Activated naive CD4-positive, alpha-beta T cell treated with anti-CD3 and anti-CD28 coated beads for 36 hours (primary cell): ENCODE measurements at regions not wholly inside any gene's neighbourhood (a gene's known extent, or its start where the extent isn't known, plus 50 kb on each side); places are given as distances from the start of the nearest gene placed in this dataset.

Source experiments
- CTCF ChIA-PET: fragments of 350-600 bp; sonication (Branson Sonifier 250); formaldehyde crosslinking; loops from one replicate; lab custom pipeline; 2021; ENCODE audit warnings: antibody characterized with exemption; lab: Charles Lee
- DNase-seq: peaks from one replicate; pipeline ENCODE4 v3.0.0-alpha.2; 2020
- H3K27ac Mint-ChIP-seq: one replicate; pipeline ENCODE4 v1.8.0; 2021; ENCODE audit warnings: mild to moderate bottlenecking, mixed read lengths
- H3K27me3 Mint-ChIP-seq: one replicate; pipeline ENCODE4 v1.8.0; 2021; ENCODE audit warnings: low read depth, mixed read lengths
- H3K36me3 Mint-ChIP-seq: one replicate; pipeline ENCODE4 v1.8.0; 2021; ENCODE audit warnings: low read depth, mixed read lengths
- H3K4me1 Mint-ChIP-seq: one replicate; pipeline ENCODE4 v1.8.0; 2021; ENCODE audit warnings: low read depth, mixed read lengths
- H3K4me3 Mint-ChIP-seq: one replicate; pipeline ENCODE4 v1.8.0; 2021; ENCODE audit warnings: mild to moderate bottlenecking, moderate library complexity, mixed read lengths
- H3K9me3 Mint-ChIP-seq: one replicate; pipeline ENCODE4 v1.8.0; 2021; ENCODE audit warnings: mixed read lengths
- intact Hi-C: fragments of 100-400 bp; cut with micrococcal nuclease; formaldehyde crosslinking; loops from one replicate; pipeline ENCODE4 v1.15.1; 2023

DNA sequence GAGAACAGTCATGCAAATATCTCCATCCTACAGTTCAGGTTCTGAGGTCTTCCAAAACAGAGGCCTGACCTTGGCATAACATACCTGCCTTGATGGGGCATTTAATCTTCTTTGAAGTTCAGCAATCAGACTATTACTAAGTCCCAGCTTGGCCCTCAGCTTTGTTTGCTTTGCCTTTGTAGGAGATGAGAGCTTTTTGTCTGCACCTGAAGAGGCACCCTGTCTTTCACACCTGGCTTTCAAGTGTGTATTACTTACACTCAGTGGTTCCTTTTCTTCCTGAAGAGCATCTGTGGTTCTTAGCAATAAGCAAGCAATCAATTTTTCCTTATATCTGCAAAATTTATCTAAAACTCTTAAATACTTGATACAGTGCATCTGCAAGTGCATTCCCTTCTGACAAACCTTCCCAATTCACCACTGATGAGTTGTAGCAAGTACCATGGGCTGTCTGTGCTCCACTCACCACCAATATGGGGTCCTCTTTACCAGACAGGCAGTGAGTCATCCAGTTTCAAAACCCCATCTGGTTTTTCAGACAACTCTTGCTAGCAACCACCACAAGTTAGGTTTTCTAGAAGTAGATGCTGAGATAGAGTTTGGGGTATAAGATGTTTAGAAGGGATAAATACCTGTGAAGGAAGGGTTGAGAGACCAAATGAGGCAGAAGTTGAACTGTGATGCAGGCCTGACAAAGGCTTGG, 100.2 kb downstream of the HINT1 start:
- H3K4me1 Mint-ChIP-seq = peaks cover 40% of the 10 kb centered on the region
- CTCF ChIA-PET = no interaction called here
- peaks cover 4% of the 10 kb centered on the region for H3K36me3 Mint-ChIP-seq
- intact Hi-C loops = loop anchor here (5.0 to 10.0 kb wide), 3 partner anchors 142 to 790 kb away; no protein-coding TSS in a partner anchor
- no peaks in the 10 kb centered on the region for H3K27me3 Mint-ChIP-seq
- H3K9me3 Mint-ChIP-seq = peaks cover 13% of the 10 kb centered on the region
- peak; percentile 12 for DNase-seq
- H3K27ac Mint-ChIP-seq = no peak overlapping the region
- no peak overlapping the region for H3K4me3 Mint-ChIP-seq

GRCh38 chr5:131042021-131042789, 122.9 kb downstream of the HINT1 start:
- no peak for DNase-seq
- H3K4me1 Mint-ChIP-seq = no peaks in the 10 kb centered on the region
- H3K4me3 Mint-ChIP-seq = no peak overlapping the region
- peaks cover 3% of the 10 kb centered on the region for H3K9me3 Mint-ChIP-seq
- no peaks in the 10 kb centered on the region for H3K27me3 Mint-ChIP-seq
- no peak overlapping the region for H3K27ac Mint-ChIP-seq
- CTCF ChIA-PET = no interaction called here
- H3K36me3 Mint-ChIP-seq = no peaks in the 10 kb centered on the region
- intact Hi-C loops = no loop called here

DNA sequence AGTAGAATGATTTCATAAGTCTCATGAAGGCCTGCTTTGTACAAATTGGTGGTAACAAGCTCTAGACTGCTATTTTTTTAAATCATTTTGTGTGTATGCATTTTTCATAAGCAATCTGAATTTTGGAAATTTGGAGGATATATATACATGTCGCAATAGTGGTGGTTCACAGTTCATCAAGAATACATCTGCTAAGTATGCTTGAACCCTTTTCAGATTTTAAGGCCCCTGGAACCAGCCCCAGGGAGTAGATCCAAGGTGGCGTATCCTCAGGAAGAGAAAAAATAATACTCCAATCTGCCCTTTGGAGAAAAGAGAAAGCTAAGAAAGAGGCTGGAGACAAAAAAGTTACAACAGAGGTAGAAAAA, 141.6 kb downstream of the HINT1 start:
- no peak for DNase-seq
- H3K4me3 Mint-ChIP-seq = no peak overlapping the region
- intact Hi-C loops = no loop called here
- H3K27ac Mint-ChIP-seq = no peak overlapping the region
- no peaks in the 10 kb centered on the region for H3K9me3 Mint-ChIP-seq
- no peaks in the 10 kb centered on the region for H3K36me3 Mint-ChIP-seq
- H3K4me1 Mint-ChIP-seq = no peaks in the 10 kb centered on the region
- CTCF ChIA-PET = interaction anchor here (0.6 kb wide), 1 partner anchor 50 kb away, joined by 3 read pairs; no protein-coding TSS in a partner anchor
- H3K27me3 Mint-ChIP-seq = no peaks in the 10 kb centered on the region

DNA sequence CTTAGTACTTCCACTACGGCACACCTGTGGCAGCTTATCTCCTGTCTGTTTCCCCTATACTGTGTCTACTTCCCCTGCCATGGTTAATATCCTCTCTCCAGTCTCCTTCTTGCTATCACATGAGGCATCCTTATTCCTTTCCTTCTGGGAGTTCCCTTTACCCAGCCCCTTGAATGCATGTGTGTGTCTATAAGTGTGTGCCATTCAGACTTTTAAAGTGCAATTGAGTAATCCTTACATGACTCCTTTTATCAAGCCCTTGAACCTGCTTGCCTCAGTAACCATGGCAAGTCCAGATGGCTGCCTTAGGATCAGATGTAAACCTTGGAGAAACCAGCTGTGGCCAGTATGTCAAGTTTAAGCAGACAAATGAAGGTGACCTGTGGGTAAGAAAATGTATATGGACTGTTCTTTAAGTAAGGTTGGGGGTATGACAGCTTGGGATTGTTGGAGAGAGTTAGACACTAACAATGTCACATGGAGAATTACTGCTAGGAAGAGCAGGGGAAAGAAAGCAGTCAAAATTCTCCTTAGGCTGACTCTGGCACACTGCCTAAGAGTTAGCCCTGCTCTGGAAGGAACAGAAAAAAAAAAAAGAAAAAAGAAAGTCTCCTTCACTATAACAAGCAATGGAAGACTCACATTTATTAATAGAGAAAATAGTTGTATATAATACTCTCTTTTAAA, 142.1 kb downstream of the HINT1 start:
- no peaks in the 10 kb centered on the region for H3K27me3 Mint-ChIP-seq
- CTCF ChIA-PET = interaction anchor here (0.6 kb wide), 1 partner anchor 49 kb away, joined by 3 read pairs; no protein-coding TSS in a partner anchor
- H3K4me1 Mint-ChIP-seq = no peaks in the 10 kb centered on the region
- H3K27ac Mint-ChIP-seq = no peak overlapping the region
- no peak overlapping the region for H3K4me3 Mint-ChIP-seq
- no peak for DNase-seq
- H3K36me3 Mint-ChIP-seq = no peaks in the 10 kb centered on the region
- intact Hi-C loops = no loop called here
- H3K9me3 Mint-ChIP-seq = no peaks in the 10 kb centered on the region

GRCh38 chr5:131021646-131022045, 143.4 kb downstream of the HINT1 start:
- intact Hi-C loops = no loop called here
- H3K36me3 Mint-ChIP-seq = no peaks in the 10 kb centered on the region
- CTCF ChIA-PET = no interaction called here
- H3K4me3 Mint-ChIP-seq = no peak overlapping the region
- H3K4me1 Mint-ChIP-seq = peaks cover 5% of the 10 kb centered on the region
- H3K9me3 Mint-ChIP-seq = no peaks in the 10 kb centered on the region
- H3K27ac Mint-ChIP-seq = no peak overlapping the region
- DNase-seq = no peak
- no peaks in the 10 kb centered on the region for H3K27me3 Mint-ChIP-seq

- intact Hi-C loops = loop anchor here (5.0 kb wide), 1 partner anchor 93 kb away; no protein-coding TSS in a partner anchor
- no peaks in the 10 kb centered on the region for H3K36me3 Mint-ChIP-seq
- CTCF ChIA-PET = interaction anchor here (0.6 kb wide), 1 partner anchor 53 kb away, joined by 3 read pairs; no protein-coding TSS in a partner anchor
- H3K4me3 Mint-ChIP-seq = no peak overlapping the region
- DNase-seq = no peak
- H3K27ac Mint-ChIP-seq = no peak overlapping the region
- H3K27me3 Mint-ChIP-seq = no peaks in the 10 kb centered on the region
- peaks cover 5% of the 10 kb centered on the region for H3K4me1 Mint-ChIP-seq
- H3K9me3 Mint-ChIP-seq = no peaks in the 10 kb centered on the region
Measured at GRCh38 chr5:131019601-131020315, 145.3 kb downstream of the HINT1 start.

DNA sequence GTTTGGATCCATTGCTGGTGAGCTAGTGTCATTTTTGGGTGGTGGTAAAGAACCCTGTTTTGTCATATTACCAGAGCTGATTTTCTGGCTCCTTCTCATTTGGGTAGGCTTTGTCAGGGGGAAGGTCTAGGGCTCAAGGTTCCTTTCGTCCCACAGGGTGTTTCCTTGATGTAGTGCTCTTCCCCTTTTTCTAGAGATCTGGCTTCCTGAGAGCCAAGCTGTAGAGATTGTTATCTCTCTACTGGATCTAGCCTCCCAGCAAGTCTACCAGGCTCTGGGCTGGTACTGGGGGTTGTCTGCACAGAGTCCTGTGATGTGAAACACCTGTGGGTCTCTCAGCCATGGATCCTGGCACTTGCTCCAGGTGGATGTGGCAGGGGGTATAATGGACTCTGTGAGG, 145.9 kb downstream of the HINT1 start:
- H3K4me1 Mint-ChIP-seq = peaks cover 5% of the 10 kb centered on the region
- no peak overlapping the region for H3K27ac Mint-ChIP-seq
- intact Hi-C loops = loop anchor here (5.0 kb wide), 1 partner anchor 93 kb away; no protein-coding TSS in a partner anchor
- H3K9me3 Mint-ChIP-seq = no peaks in the 10 kb centered on the region
- H3K4me3 Mint-ChIP-seq = no peak overlapping the region
- no peaks in the 10 kb centered on the region for H3K36me3 Mint-ChIP-seq
- H3K27me3 Mint-ChIP-seq = no peaks in the 10 kb centered on the region
- CTCF ChIA-PET = no interaction called here
- no peak for DNase-seq

- CTCF ChIA-PET = no interaction called here
- no peaks in the 10 kb centered on the region for H3K27me3 Mint-ChIP-seq
- intact Hi-C loops = no loop called here
- no peak overlapping the region for H3K27ac Mint-ChIP-seq
- H3K4me1 Mint-ChIP-seq = no peaks in the 10 kb centered on the region
- peaks cover 5% of the 10 kb centered on the region for H3K9me3 Mint-ChIP-seq
- no peaks in the 10 kb centered on the region for H3K36me3 Mint-ChIP-seq
- no peak overlapping the region for H3K4me3 Mint-ChIP-seq
- no peak for DNase-seq
Measured at GRCh38 chr5:131008329-131008728, 156.7 kb downstream of the HINT1 start.

DNA sequence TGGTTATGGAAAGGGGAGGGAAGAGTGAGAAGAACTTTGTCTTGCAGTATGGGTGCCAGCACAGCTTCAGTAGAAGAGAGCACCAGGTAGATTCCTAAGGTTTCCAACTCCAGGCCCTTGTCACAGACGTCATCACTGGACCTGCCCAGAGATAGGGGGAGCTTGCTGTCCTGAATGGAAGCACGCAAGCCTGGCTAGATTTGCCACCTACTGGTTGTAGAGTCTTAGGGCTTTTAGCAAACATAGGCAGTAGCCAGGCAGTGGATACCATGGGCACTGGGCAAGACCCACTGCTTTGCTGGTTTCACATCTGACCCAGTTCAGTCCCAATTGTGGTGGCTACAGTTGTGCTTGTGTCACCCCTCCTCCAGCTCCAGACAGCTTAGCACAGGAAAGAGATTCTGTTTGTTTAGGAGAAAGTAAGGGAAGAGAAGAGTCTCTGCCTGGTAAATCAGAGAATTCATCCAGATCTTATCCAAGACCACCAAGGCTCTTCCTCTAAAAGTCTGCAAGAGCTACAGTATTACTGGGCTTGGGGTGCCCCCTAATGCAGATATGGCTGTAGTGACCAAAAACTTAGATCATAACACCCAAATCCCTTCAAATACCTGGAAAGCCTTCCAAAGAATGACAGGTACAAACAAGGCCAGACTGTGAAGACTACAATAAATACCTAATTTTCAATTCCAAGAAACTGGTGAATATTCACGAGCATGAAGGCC, 158.9 kb downstream of the HINT1 start:
- H3K27ac Mint-ChIP-seq = no peak overlapping the region
- DNase-seq = no peak
- H3K27me3 Mint-ChIP-seq = no peaks in the 10 kb centered on the region
- peaks cover 5% of the 10 kb centered on the region for H3K9me3 Mint-ChIP-seq
- CTCF ChIA-PET = no interaction called here
- H3K36me3 Mint-ChIP-seq = no peaks in the 10 kb centered on the region
- no peak overlapping the region for H3K4me3 Mint-ChIP-seq
- intact Hi-C loops = no loop called here
- H3K4me1 Mint-ChIP-seq = no peaks in the 10 kb centered on the region

DNA sequence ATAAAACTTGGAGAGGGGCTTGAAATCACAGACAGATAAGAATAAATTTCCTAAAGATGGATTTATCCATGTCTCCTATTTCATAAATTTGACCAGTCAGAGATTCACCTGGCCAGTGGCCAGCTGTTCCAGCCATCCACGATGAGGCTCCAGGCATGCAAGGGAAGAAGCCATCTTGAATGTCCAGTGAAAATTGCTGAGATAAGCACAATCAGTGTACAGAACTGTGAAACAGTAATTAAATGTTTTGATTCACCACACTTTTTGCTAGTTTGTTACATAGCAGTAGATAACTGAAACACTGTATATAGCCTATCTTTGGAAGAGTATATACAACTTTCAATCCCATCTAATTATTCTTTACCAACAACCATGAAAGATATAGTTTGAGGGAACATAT, 163.5 kb downstream of the HINT1 start:
- H3K9me3 Mint-ChIP-seq = no peaks in the 10 kb centered on the region
- H3K27ac Mint-ChIP-seq = no peak overlapping the region
- no peaks in the 10 kb centered on the region for H3K27me3 Mint-ChIP-seq
- no peak overlapping the region for H3K4me3 Mint-ChIP-seq
- intact Hi-C loops = no loop called here
- DNase-seq = no peak
- CTCF ChIA-PET = no interaction called here
- no peaks in the 10 kb centered on the region for H3K36me3 Mint-ChIP-seq
- no peaks in the 10 kb centered on the region for H3K4me1 Mint-ChIP-seq

DNA sequence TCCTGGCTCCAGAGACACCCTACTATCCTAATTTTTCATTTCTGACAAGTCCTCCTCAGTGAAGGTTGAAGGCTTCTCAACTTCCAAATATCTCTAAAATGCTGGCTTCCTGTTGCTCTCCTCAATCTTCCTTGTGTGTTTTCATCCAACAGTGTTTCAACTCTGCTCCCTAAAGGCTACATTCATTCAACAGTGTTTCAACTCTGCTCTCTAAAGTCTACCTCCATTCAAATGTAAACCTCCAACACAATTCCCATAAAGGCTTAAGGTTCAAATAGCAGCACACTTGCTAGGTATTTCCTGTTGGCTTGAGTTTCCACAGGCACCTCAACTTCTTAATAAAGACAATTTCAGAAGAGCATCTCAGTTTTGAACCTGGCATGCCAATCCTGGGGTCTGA, 164.8 kb downstream of the HINT1 start:
- Mint-ChIP-seq H3K4me3 (no peak overlapping the region), H3K27me3 (no peaks in the 10 kb centered on the region), H3K36me3 (no peaks in the 10 kb centered on the region), H3K4me1 (no peaks in the 10 kb centered on the region), H3K9me3 (no peaks in the 10 kb centered on the region), H3K27ac (no peak overlapping the region)
- DNase-seq = no peak
- CTCF ChIA-PET = no interaction called here
- intact Hi-C loops = no loop called here
